NCI-H1436 (cell line): ENCODE measurements at regions not wholly inside any gene's neighbourhood (a gene's known extent, or its start where the extent isn't known, plus 50 kb on each side); places are given as distances from the start of the nearest gene placed in this dataset.
"Not testable (repeated sequence)": the region's sequence is repeated elsewhere in the genome, so short reads cannot be mapped to it uniquely, and the experiment has no call there.

Source experiments
- DNase-seq: peaks from one replicate; lab custom pipeline; 2025; lab: John Stamatoyannopoulos, UW

GRCh38 chr10:109277456-109277855, 645.9 kb downstream of the XPNPEP1 start:
- DNase-seq, result no peak

GRCh38 chr10:109275960-109276359, 647.4 kb downstream of the XPNPEP1 start:
- DNase-seq, result no peak

- no peak for DNase-seq
Observed at GRCh38 chr10:109274681-109275080, 648.6 kb downstream of the XPNPEP1 start.

GRCh38 chr10:109270173-109270572, 653.1 kb downstream of the XPNPEP1 start:
- no peak for DNase-seq

GRCh38 chr10:109264004-109264403, 659.3 kb downstream of the XPNPEP1 start:
- no peak for DNase-seq

- DNase-seq, result no peak
Observed at GRCh38 chr10:109261231-109261630, 662.1 kb downstream of the XPNPEP1 start.

- no peak for DNase-seq
Observed at GRCh38 chr10:109259293-109259692, 664.0 kb downstream of the XPNPEP1 start.

GRCh38 chr10:109253306-109253705, 670.0 kb downstream of the XPNPEP1 start:
- no peak for DNase-seq

GRCh38 chr10:109250152-109250551, 673.2 kb downstream of the XPNPEP1 start:
- no peak for DNase-seq

GRCh38 chr10:109247814-109248213, 675.5 kb downstream of the XPNPEP1 start:
- DNase-seq, result no peak

GRCh38 chr10:109245821-109246220, 677.5 kb downstream of the XPNPEP1 start:
- DNase-seq, result no peak

GRCh38 chr10:109239371-109239770, 683.9 kb downstream of the XPNPEP1 start:
- no peak for DNase-seq

GRCh38 chr10:109237682-109238081, 685.6 kb downstream of the XPNPEP1 start:
- DNase-seq, result no peak

GRCh38 chr10:109237050-109237449, 686.3 kb downstream of the XPNPEP1 start:
- DNase-seq, result no peak

GRCh38 chr10:109223533-109223932, 699.8 kb downstream of the XPNPEP1 start:
- DNase-seq, result not testable (repeated sequence)

- DNase-seq, result no peak
Observed at GRCh38 chr10:109219935-109220605, 703.2 kb downstream of the XPNPEP1 start.

GRCh38 chr10:109218207-109218606, 705.1 kb downstream of the XPNPEP1 start:
- no peak for DNase-seq

- DNase-seq, result no peak
Observed at GRCh38 chr10:109215291-109216075, 707.8 kb downstream of the XPNPEP1 start.

GRCh38 chr10:109214891-109215290, 708.4 kb downstream of the XPNPEP1 start:
- not testable (repeated sequence) for DNase-seq

- no peak for DNase-seq
Observed at GRCh38 chr10:109207361-109207760, 716.0 kb downstream of the XPNPEP1 start.

GRCh38 chr10:109205929-109206585, 717.3 kb downstream of the XPNPEP1 start:
- DNase-seq, result no peak

GRCh38 chr10:109203646-109204353, 719.5 kb downstream of the XPNPEP1 start:
- no peak for DNase-seq
